ENCODE measurements at regions not wholly inside any gene's neighbourhood (a gene's known extent, or its start where the extent isn't known, plus 50 kb on each side); places are given as distances from the start of the nearest gene placed in this dataset.

DNA sequence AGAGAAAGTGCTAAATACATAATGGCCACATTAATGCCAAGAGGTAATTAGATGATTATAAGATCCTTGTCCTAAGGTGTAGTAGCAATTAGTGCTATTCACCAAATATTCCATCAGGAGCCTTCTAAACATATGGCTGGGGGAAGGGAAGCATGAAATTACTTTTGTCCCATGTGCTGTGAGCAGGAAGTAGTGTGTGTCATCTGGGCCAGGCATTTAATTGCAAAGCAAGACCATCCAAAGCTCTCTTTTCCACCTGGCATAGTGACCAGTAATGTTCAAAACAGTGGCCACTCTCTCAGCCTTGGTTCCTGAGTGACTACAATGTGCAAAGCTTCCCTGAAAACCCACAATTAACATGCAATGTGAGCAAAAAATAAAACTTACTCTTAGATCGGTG lies 144.2 kb upstream of the FAM241A start:
- no peak for TF ChIP-seq SMC3 (conservative IDR thresholded peaks at IDR 0.05; ENCODE audit: poor library complexity)
- TF ChIP-seq EP300 (conservative IDR thresholded peaks at IDR 0.05; ENCODE audit: poor library complexity, severe bottlenecking): no peak
- no peak for TF ChIP-seq EZH2 (IDR thresholded peaks at IDR 0.05; ENCODE audit: borderline replicate concordance, insufficient read depth, low read length, poor library complexity, severe bottlenecking)
- no peak for TF ChIP-seq TAF1 (IDR thresholded peaks at IDR 0.05; ENCODE audit: low read depth)
- TF ChIP-seq, protein P1, sequence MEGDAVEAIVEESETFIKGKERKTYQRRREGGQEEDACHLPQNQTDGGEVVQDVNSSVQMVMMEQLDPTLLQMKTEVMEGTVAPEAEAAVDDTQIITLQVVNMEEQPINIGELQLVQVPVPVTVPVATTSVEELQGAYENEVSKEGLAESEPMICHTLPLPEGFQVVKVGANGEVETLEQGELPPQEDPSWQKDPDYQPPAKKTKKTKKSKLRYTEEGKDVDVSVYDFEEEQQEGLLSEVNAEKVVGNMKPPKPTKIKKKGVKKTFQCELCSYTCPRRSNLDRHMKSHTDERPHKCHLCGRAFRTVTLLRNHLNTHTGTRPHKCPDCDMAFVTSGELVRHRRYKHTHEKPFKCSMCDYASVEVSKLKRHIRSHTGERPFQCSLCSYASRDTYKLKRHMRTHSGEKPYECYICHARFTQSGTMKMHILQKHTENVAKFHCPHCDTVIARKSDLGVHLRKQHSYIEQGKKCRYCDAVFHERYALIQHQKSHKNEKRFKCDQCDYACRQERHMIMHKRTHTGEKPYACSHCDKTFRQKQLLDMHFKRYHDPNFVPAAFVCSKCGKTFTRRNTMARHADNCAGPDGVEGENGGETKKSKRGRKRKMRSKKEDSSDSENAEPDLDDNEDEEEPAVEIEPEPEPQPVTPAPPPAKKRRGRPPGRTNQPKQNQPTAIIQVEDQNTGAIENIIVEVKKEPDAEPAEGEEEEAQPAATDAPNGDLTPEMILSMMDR (IDR thresholded peaks at IDR 0.05; ENCODE audit: poor library complexity, severe bottlenecking): no peak
- TF ChIP-seq MXI1 (conservative IDR thresholded peaks at IDR 0.05; ENCODE audit: poor library complexity, severe bottlenecking): no peak
- no peak for TF ChIP-seq POLR2AphosphoS5 (IDR thresholded peaks at IDR 0.05)
- TF ChIP-seq RAD21 (conservative IDR thresholded peaks at IDR 0.05): no peak

GRCh38 chr4:112002248-112002661 lies 143.0 kb upstream of the FAM241A start:
- Histone ChIP-seq H3K36me3 (ENCODE audit: insufficient read depth, low read length) (no peaks in the 10 kb centered on the region), H3K9ac (ENCODE audit: low read length) (no peak overlapping the region), H3K27ac (ENCODE audit: low read length) (no peak overlapping the region), H4K20me1 (ENCODE audit: insufficient read depth) (no peaks in the 10 kb centered on the region), H3K79me2 (replicated peaks; ENCODE audit: insufficient read depth, low read length) (no peaks in the 10 kb centered on the region), H3K4me3 (ENCODE audit: low read length) (no peak overlapping the region), H3K27me3 (ENCODE audit: insufficient read depth, low read depth, low read length) (no peaks in the 10 kb centered on the region), H3K9me3 (ENCODE audit: low read length) (no peaks in the 10 kb centered on the region), H3K9me2 (ENCODE audit: insufficient read depth, low read length) (no peaks in the 10 kb centered on the region), H3K4me2 (ENCODE audit: low read length) (no peak overlapping the region), H3F3A (ENCODE audit: insufficient read depth, low read length, poor library complexity, severe bottlenecking) (no peaks in the 10 kb centered on the region), H2AFZ (ENCODE audit: low read depth, low read length) (no peak overlapping the region)
- TF ChIP-seq EP300 (conservative IDR thresholded peaks at IDR 0.05; ENCODE audit: poor library complexity, severe bottlenecking) (peak; percentile 80), REST (IDR thresholded peaks at IDR 0.05; ENCODE audit: borderline replicate concordance) (no peak), MXI1 (conservative IDR thresholded peaks at IDR 0.05; ENCODE audit: poor library complexity, severe bottlenecking) (no peak), EZH2 (IDR thresholded peaks at IDR 0.05; ENCODE audit: borderline replicate concordance, insufficient read depth, low read length, poor library complexity, severe bottlenecking) (no peak), SMC3 (conservative IDR thresholded peaks at IDR 0.05; ENCODE audit: poor library complexity) (no peak)

More for the DNA sequence above, 144.2 kb upstream of the FAM241A start:
- H3K36me3 ChIP-seq (ENCODE audit: insufficient read depth, low read length): no peaks in the 10 kb centered on the region
- H3K9ac ChIP-seq (ENCODE audit: low read length): no peak overlapping the region
- H4K20me1 ChIP-seq (ENCODE audit: insufficient read depth): no peaks in the 10 kb centered on the region
- no peak overlapping the region for H3K27ac ChIP-seq (ENCODE audit: low read length)
- H3K4me3 ChIP-seq (ENCODE audit: low read length): no peak overlapping the region
- H3K9me3 ChIP-seq (ENCODE audit: low read length): no peaks in the 10 kb centered on the region
- no peaks in the 10 kb centered on the region for H3K27me3 ChIP-seq (ENCODE audit: insufficient read depth, low read depth, low read length)
- H3K79me2 ChIP-seq (replicated peaks; ENCODE audit: insufficient read depth, low read length): no peaks in the 10 kb centered on the region
- no peaks in the 10 kb centered on the region for H3K9me2 ChIP-seq (ENCODE audit: insufficient read depth, low read length)
- no peak overlapping the region for H2AFZ ChIP-seq (ENCODE audit: low read depth, low read length)
- no peaks in the 10 kb centered on the region for H3F3A ChIP-seq (ENCODE audit: insufficient read depth, low read length, poor library complexity, severe bottlenecking)
- H3K4me2 ChIP-seq (ENCODE audit: low read length): no peak overlapping the region
